ENCODE measurements at regions not wholly inside any gene's neighbourhood (a gene's known extent, or its start where the extent isn't known, plus 50 kb on each side); places are given as distances from the start of the nearest gene placed in this dataset.

DNA sequence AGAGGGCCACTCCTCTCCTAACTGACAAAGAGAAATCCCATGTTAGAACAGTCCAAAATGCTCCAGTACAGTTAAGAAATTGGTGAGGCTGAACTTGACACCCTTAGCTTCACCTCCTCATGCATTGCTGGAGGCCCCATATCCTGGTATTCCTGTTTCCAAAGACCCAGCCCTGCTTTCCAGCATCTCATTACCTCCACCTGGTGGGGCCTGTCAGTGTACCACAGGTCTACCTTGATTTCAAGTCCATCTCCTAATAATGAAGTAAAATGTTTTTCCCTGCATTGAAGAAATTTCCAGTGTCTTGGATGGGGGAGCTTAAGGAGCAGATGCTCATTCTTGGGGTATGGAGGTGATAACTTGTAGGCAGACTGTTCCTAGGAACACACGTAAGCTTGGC is 70.6 kb upstream of the S1PR3 start:
- TF ChIP-seq EZH2phosphoT487 (IDR thresholded peaks at IDR 0.05; ENCODE audit: low read length): no peak
- TF ChIP-seq, protein P1, sequence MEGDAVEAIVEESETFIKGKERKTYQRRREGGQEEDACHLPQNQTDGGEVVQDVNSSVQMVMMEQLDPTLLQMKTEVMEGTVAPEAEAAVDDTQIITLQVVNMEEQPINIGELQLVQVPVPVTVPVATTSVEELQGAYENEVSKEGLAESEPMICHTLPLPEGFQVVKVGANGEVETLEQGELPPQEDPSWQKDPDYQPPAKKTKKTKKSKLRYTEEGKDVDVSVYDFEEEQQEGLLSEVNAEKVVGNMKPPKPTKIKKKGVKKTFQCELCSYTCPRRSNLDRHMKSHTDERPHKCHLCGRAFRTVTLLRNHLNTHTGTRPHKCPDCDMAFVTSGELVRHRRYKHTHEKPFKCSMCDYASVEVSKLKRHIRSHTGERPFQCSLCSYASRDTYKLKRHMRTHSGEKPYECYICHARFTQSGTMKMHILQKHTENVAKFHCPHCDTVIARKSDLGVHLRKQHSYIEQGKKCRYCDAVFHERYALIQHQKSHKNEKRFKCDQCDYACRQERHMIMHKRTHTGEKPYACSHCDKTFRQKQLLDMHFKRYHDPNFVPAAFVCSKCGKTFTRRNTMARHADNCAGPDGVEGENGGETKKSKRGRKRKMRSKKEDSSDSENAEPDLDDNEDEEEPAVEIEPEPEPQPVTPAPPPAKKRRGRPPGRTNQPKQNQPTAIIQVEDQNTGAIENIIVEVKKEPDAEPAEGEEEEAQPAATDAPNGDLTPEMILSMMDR (IDR thresholded peaks at IDR 0.05; ENCODE audit: low read length): no peak
